ENCODE measurements at regions not wholly inside any gene's neighbourhood (a gene's known extent, or its start where the extent isn't known, plus 50 kb on each side); places are given as distances from the start of the nearest gene placed in this dataset.

DNA sequence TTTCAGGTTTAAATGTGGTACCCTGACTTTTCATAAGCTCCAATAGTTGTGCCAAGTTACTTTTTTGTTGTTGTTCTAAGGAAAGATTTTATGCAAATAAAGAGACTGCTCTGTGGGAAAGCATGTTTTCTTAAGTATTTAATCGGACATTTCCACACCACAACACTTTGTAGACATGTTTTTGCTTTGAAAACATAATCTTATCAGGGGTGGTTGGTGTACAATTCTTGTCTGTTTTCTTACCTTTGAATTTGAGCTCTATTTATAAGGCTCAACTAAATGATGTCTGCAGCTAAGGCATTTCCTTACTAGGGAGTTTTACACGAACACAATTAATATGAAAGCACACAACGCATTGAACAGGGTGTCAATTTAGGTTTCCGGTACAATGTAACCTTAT lies 81.5 kb upstream of the CDIN1 start:
- no peak for ATAC-seq
- Histone ChIP-seq H3K9me3 (no peaks in the 10 kb centered on the region), H3K27ac (no peak overlapping the region), H3K4me1 (no peaks in the 10 kb centered on the region), H3K4me3 (no peak overlapping the region), H3K27me3 (ENCODE audit: low read depth) (no peaks in the 10 kb centered on the region), H3K36me3 (no peaks in the 10 kb centered on the region)
- DNase-seq = no peak
- intact Hi-C loops (cut with DNase I) = no loop called here
- TF ChIP-seq, protein P1, sequence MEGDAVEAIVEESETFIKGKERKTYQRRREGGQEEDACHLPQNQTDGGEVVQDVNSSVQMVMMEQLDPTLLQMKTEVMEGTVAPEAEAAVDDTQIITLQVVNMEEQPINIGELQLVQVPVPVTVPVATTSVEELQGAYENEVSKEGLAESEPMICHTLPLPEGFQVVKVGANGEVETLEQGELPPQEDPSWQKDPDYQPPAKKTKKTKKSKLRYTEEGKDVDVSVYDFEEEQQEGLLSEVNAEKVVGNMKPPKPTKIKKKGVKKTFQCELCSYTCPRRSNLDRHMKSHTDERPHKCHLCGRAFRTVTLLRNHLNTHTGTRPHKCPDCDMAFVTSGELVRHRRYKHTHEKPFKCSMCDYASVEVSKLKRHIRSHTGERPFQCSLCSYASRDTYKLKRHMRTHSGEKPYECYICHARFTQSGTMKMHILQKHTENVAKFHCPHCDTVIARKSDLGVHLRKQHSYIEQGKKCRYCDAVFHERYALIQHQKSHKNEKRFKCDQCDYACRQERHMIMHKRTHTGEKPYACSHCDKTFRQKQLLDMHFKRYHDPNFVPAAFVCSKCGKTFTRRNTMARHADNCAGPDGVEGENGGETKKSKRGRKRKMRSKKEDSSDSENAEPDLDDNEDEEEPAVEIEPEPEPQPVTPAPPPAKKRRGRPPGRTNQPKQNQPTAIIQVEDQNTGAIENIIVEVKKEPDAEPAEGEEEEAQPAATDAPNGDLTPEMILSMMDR (IDR thresholded peaks at IDR 0.05) = no peak

DNA sequence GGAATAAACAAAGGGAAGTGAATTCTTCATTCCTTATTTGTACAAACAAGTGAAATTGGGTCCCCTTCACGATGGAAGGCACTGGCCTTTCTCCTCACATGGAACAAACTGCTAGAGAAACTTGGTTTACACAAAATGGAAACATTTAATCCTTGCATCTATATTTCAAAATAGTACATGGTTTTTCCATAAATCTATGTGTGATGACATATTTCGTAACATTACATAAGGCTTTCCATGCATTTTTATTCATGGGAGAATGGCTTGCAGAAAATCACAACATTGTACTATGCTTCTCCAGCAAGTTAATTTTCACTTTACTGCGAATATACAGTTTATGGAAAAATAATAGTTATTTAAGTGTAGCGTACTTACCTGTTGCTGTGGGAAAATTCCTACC lies 81.0 kb upstream of the CDIN1 start:
- no peaks in the 10 kb centered on the region for H3K4me1 ChIP-seq
- no peak overlapping the region for H3K27ac ChIP-seq
- no peak for ATAC-seq
- no peak overlapping the region for H3K4me3 ChIP-seq
- DNase-seq = no peak
- no peaks in the 10 kb centered on the region for H3K36me3 ChIP-seq
- TF ChIP-seq, protein P1 (IDR thresholded peaks at IDR 0.05) = no peak
- no peaks in the 10 kb centered on the region for H3K9me3 ChIP-seq
- no peaks in the 10 kb centered on the region for H3K27me3 ChIP-seq (ENCODE audit: low read depth)
- intact Hi-C loops (cut with DNase I) = no loop called here

DNA sequence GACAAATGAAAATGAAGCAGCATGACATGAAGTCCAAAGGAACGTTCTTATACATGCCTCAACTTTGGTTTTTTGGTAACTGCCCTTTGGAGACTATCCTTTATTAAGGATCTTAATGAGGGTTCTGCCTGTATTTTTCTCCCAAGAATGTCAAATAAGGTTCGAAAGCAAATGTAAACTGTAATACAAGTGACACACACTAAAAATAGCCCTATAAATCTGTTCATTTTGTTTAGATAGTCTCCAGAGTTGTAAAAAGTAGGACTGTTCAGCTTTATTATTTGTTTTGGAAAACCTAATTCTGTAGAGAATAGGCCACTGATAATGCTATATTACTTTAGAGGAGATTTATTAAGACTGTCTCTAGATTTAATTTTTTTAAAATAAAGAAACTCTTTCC lies 80.5 kb upstream of the CDIN1 start:
- TF ChIP-seq, protein P1 (IDR thresholded peaks at IDR 0.05) = no peak
- DNase-seq (no peak), ATAC-seq (no peak)
- intact Hi-C loops (cut with DNase I) = no loop called here
- Histone ChIP-seq H3K27me3 (ENCODE audit: low read depth) (no peaks in the 10 kb centered on the region), H3K9me3 (no peaks in the 10 kb centered on the region), H3K4me1 (no peaks in the 10 kb centered on the region), H3K4me3 (no peak overlapping the region), H3K36me3 (no peaks in the 10 kb centered on the region), H3K27ac (no peak overlapping the region)

DNA sequence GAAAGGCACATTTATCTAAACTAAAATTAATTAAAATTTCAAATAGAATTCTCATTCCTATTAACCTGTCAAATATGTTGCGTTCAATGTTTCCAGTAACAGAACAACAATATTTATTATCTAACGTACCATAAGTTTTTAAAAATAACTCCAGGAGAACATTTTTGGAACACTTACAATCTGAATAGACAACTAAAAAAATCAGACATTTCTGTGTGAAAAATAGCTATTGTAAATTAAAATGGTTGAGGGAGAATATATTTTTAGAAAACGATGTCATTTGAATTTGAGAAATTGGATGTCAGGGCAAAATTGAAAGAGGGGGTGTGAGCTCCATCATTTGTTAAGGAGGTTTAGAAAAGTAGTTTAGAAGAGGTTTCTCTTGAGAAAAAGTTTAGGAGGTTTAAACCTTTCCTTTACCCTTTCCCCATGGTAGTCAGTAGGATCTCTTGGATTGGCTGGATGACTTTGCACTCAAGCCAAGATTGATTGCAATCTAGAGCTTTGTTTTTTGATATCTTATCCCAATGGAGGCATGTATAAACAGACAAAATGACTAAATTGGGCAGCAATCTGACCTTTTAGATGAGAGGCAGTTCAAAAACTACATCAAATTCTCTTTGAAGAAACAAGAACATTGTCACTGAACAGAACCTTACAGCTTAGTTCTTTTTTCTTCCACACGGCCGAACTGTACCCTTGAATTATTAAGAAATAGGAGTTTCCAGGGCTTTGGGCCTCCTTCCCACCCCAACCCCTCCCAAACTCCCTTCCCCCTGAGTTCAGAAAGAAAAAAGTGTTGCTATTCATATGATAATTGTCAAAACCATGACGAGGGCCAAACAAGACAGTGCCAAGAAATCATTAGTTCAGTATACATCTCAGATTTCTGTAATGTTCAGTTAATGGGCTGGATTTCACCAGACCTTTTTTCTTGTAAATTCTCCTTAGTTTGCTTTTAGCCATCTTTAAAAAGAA lies 79.7 kb upstream of the CDIN1 start:
- intact Hi-C loops (cut with DNase I) = no loop called here
- no peaks in the 10 kb centered on the region for H3K4me1 ChIP-seq
- H3K27ac ChIP-seq = no peak overlapping the region
- TF ChIP-seq, protein P1 (IDR thresholded peaks at IDR 0.05) = no peak
- no peak for DNase-seq
- no peaks in the 10 kb centered on the region for H3K9me3 ChIP-seq
- no peak for ATAC-seq
- no peak overlapping the region for H3K4me3 ChIP-seq
- no peaks in the 10 kb centered on the region for H3K27me3 ChIP-seq (ENCODE audit: low read depth)
- no peaks in the 10 kb centered on the region for H3K36me3 ChIP-seq

DNA sequence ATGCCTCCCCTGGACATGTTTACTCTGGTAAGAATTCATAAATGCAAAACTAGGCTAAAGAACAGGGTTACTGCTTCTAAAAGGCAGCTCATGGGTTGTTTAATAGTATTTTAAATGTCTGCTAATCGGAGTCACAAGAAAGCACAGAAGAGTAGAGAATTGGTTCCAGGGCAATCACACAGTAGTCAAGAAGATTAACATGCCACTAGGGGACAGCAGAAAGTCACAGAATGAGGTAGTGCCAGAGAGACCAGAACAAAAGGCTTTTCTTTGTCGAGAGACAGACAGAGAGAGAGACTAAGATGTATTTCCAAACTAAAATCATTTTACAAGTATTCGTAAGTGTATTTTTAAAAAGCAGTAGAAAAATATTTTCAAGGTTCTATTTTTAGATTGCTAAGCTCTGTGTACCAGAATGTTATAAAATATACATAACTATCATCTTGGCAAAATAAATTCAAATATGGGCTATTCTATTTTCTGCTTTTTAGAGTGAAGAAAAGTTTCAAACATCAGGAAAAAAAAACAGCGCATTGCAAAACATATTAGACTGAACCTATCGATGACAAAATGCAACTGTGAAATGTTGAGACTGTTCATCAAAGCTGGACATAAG lies 78.3 kb upstream of the CDIN1 start:
- DNase-seq (no peak), ATAC-seq (peak in 1 of 2 donors; percentile 62)
- intact Hi-C loops (cut with DNase I) = no loop called here
- Histone ChIP-seq H3K9me3 (no peaks in the 10 kb centered on the region), H3K4me1 (no peaks in the 10 kb centered on the region), H3K27ac (no peak overlapping the region), H3K36me3 (no peaks in the 10 kb centered on the region), H3K27me3 (ENCODE audit: low read depth) (no peaks in the 10 kb centered on the region), H3K4me3 (no peak overlapping the region)
- TF ChIP-seq, protein P1 (IDR thresholded peaks at IDR 0.05) = peak; percentile 56
